ENCODE measurements at regions not wholly inside any gene's neighbourhood (a gene's known extent, or its start where the extent isn't known, plus 50 kb on each side); places are given as distances from the start of the nearest gene placed in this dataset.
A peak's percentile ranks its signal among the peaks of the same experiment; 100 is the strongest.
"Not testable (repeated sequence)": the region's sequence is repeated elsewhere in the genome, so short reads cannot be mapped to it uniquely, and the experiment has no call there.

GRCh38 chr22:25420925-25421904 is 143.3 kb upstream of the GRK3 start:
- peak; percentile 17 for DNase-seq

- DNase-seq, result peak; percentile 14
These were observed 137.8 kb upstream of the GRK3 start for GRCh38 chr22:25426530-25427308.

GRCh38 chr22:25431637-25432342 is 132.7 kb upstream of the GRK3 start:
- not testable (repeated sequence) for DNase-seq

GRCh38 chr22:25433381-25433970 is 131.0 kb upstream of the GRK3 start:
- DNase-seq, result not testable (repeated sequence)

- peak; percentile 57 for DNase-seq
These were observed 126.9 kb upstream of the GRK3 start for GRCh38 chr22:25437414-25438160.

- DNase-seq, result no peak
These were observed 117.3 kb upstream of the GRK3 start for GRCh38 chr22:25447067-25447685.

GRCh38 chr22:25447686-25448434 is 116.6 kb upstream of the GRK3 start:
- DNase-seq, result peak; percentile 51

GRCh38 chr22:25448435-25449051 is 115.9 kb upstream of the GRK3 start:
- no peak for DNase-seq

GRCh38 chr22:25449781-25450317 is 114.6 kb upstream of the GRK3 start:
- DNase-seq, result no peak

GRCh38 chr22:25451480-25452114 is 112.9 kb upstream of the GRK3 start:
- DNase-seq, result no peak

GRCh38 chr22:25452116-25452700 is 112.3 kb upstream of the GRK3 start:
- no peak for DNase-seq

- DNase-seq, result no peak
These were observed 111.4 kb upstream of the GRK3 start for GRCh38 chr22:25453058-25453457.

GRCh38 chr22:25453557-25453956 is 110.9 kb upstream of the GRK3 start:
- no peak for DNase-seq

- not testable (repeated sequence) for DNase-seq
These were observed 108.0 kb upstream of the GRK3 start for GRCh38 chr22:25456300-25457043.

GRCh38 chr22:25458631-25459030 is 105.8 kb upstream of the GRK3 start:
- DNase-seq, result not testable (repeated sequence)

- DNase-seq, result not testable (repeated sequence)
These were observed 103.8 kb upstream of the GRK3 start for GRCh38 chr22:25460682-25461081.

- DNase-seq, result no peak
These were observed 103.2 kb upstream of the GRK3 start for GRCh38 chr22:25461301-25461700.
